GM18870 (cell line): ENCODE measurements at regions not wholly inside any gene's neighbourhood (a gene's known extent, or its start where the extent isn't known, plus 50 kb on each side); places are given as distances from the start of the nearest gene placed in this dataset.

ENCODE experiments used
- ATAC-seq: cut with Tn5 transposase; IDR thresholded peaks from one replicate; pipeline ENCODE4 v1.9.1; 2021; ENCODE audit warnings: moderate library complexity; ENCODE audit not compliant: unreplicated experiment

- ATAC-seq: no peak
Observed at GRCh38 chr15:93664213-93664956, 567.0 kb upstream of the MCTP2 start.

- ATAC-seq: no peak
Observed at GRCh38 chr15:93662162-93662885, 569.0 kb upstream of the MCTP2 start.

GRCh38 chr15:93658026-93658816, 569.2 kb upstream of the RGMA start:
- ATAC-seq: no peak

GRCh38 chr15:93656041-93656440, 567.0 kb upstream of the RGMA start:
- ATAC-seq: no peak

GRCh38 chr15:93649691-93650235, 560.8 kb upstream of the RGMA start:
- no peak for ATAC-seq

- no peak for ATAC-seq
Observed at GRCh38 chr15:93646193-93646592, 557.2 kb upstream of the RGMA start.

- ATAC-seq: no peak
Observed at GRCh38 chr15:93645594-93645993, 556.6 kb upstream of the RGMA start.

- no peak for ATAC-seq
Observed at GRCh38 chr15:93644595-93644994, 555.6 kb upstream of the RGMA start.

GRCh38 chr15:93640411-93640962, 551.5 kb upstream of the RGMA start:
- ATAC-seq: no peak

GRCh38 chr15:93631958-93632618, 543.1 kb upstream of the RGMA start:
- ATAC-seq: no peak

GRCh38 chr15:93619597-93619996, 530.6 kb upstream of the RGMA start:
- no peak for ATAC-seq

GRCh38 chr15:93617443-93617842, 528.4 kb upstream of the RGMA start:
- ATAC-seq: no peak

GRCh38 chr15:93614386-93615104, 525.5 kb upstream of the RGMA start:
- ATAC-seq: no peak

GRCh38 chr15:93613386-93613785, 524.4 kb upstream of the RGMA start:
- ATAC-seq: no peak

- no peak for ATAC-seq
Observed at GRCh38 chr15:93612953-93613352, 523.9 kb upstream of the RGMA start.

GRCh38 chr15:93610944-93611343, 521.9 kb upstream of the RGMA start:
- no peak for ATAC-seq

- no peak for ATAC-seq
Observed at GRCh38 chr15:93608643-93609148, 519.7 kb upstream of the RGMA start.

GRCh38 chr15:93603550-93603949, 514.5 kb upstream of the RGMA start:
- ATAC-seq: no peak

- no peak for ATAC-seq
Observed at GRCh38 chr15:93587059-93587521, 498.1 kb upstream of the RGMA start.

GRCh38 chr15:93585012-93585411, 496.0 kb upstream of the RGMA start:
- ATAC-seq: no peak
